Effector memory CD4-positive, alpha-beta T cell (primary cell): ENCODE measurements at regions not wholly inside any gene's neighbourhood (a gene's known extent, or its start where the extent isn't known, plus 50 kb on each side); places are given as distances from the start of the nearest gene placed in this dataset.

ENCODE experiments used
- DNase-seq, 3 donors: peaks; one replicate each; pipeline ENCODE4 v3.0.0-alpha.2; 2020
- H3K27ac ChIP-seq: 2 replicates; pipeline ENCODE4 v1.7.0; 2013; ENCODE audit warnings: mild to moderate bottlenecking, low read length, moderate library complexity; ENCODE audit not compliant: insufficient read depth, poor library complexity, severe bottlenecking
- H3K27me3 ChIP-seq: replicated peaks from 2 replicates; pipeline ENCODE4 v1.7.0; 2013; ENCODE audit warnings: mild to moderate bottlenecking, low read length; ENCODE audit not compliant: insufficient read depth, control insufficient read depth, poor library complexity, severe bottlenecking
- H3K36me3 ChIP-seq: 2 replicates; pipeline ENCODE4 v1.7.0; 2013; ENCODE audit warnings: mild to moderate bottlenecking, low read length, moderate library complexity; ENCODE audit not compliant: control insufficient read depth, insufficient read depth
- H3K4me1 ChIP-seq: 2 replicates; pipeline ENCODE4 v1.7.0; 2013; ENCODE audit warnings: low read length, mild to moderate bottlenecking; ENCODE audit not compliant: control insufficient read depth, insufficient read depth, poor library complexity, severe bottlenecking
- H3K4me3 ChIP-seq: 2 replicates; pipeline ENCODE4 v1.7.0; 2013; ENCODE audit warnings: low read length, low read depth, mild to moderate bottlenecking; ENCODE audit not compliant: insufficient read depth, poor library complexity, severe bottlenecking
- H3K9me3 ChIP-seq: 2 replicates; pipeline ENCODE4 v1.7.0; 2013; ENCODE audit warnings: mild to moderate bottlenecking, low read length, moderate library complexity; ENCODE audit not compliant: control insufficient read depth

- H3K36me3 ChIP-seq = no peaks in the 10 kb centered on the region
- H3K4me3 ChIP-seq = no peak overlapping the region
- no peaks in the 10 kb centered on the region for H3K4me1 ChIP-seq
- no peaks in the 10 kb centered on the region for H3K27me3 ChIP-seq
- H3K27ac ChIP-seq = no peak overlapping the region
- H3K9me3 ChIP-seq = no peaks in the 10 kb centered on the region
- no peak for DNase-seq
Observed at GRCh38 chr15:94671858-94672532, 440.6 kb downstream of the MCTP2 start.

GRCh38 chr15:94673801-94674200 is 442.4 kb downstream of the MCTP2 start:
- no peaks in the 10 kb centered on the region for H3K36me3 ChIP-seq
- no peaks in the 10 kb centered on the region for H3K4me1 ChIP-seq
- H3K4me3 ChIP-seq = no peak overlapping the region
- no peak overlapping the region for H3K27ac ChIP-seq
- DNase-seq = no peak
- no peaks in the 10 kb centered on the region for H3K27me3 ChIP-seq
- H3K9me3 ChIP-seq = no peaks in the 10 kb centered on the region

- Histone ChIP-seq H3K9me3 (no peaks in the 10 kb centered on the region), H3K27ac (no peak overlapping the region), H3K36me3 (no peaks in the 10 kb centered on the region), H3K4me1 (no peaks in the 10 kb centered on the region), H3K4me3 (no peak overlapping the region), H3K27me3 (no peaks in the 10 kb centered on the region)
- DNase-seq = no peak
Observed at GRCh38 chr15:94674296-94674695, 442.9 kb downstream of the MCTP2 start.

GRCh38 chr15:94677202-94677790 is 445.9 kb downstream of the MCTP2 start:
- Histone ChIP-seq H3K4me1 (no peaks in the 10 kb centered on the region), H3K9me3 (no peaks in the 10 kb centered on the region), H3K27me3 (no peaks in the 10 kb centered on the region), H3K36me3 (no peaks in the 10 kb centered on the region), H3K4me3 (no peak overlapping the region), H3K27ac (no peak overlapping the region)
- no peak for DNase-seq

- H3K4me1 ChIP-seq = no peaks in the 10 kb centered on the region
- no peaks in the 10 kb centered on the region for H3K27me3 ChIP-seq
- no peaks in the 10 kb centered on the region for H3K9me3 ChIP-seq
- no peaks in the 10 kb centered on the region for H3K36me3 ChIP-seq
- DNase-seq = no peak
- no peak overlapping the region for H3K27ac ChIP-seq
- no peak overlapping the region for H3K4me3 ChIP-seq
Observed at GRCh38 chr15:94682171-94682570, 450.8 kb downstream of the MCTP2 start.

GRCh38 chr15:94683902-94684301 is 452.5 kb downstream of the MCTP2 start:
- DNase-seq = no peak
- no peak overlapping the region for H3K4me3 ChIP-seq
- no peak overlapping the region for H3K27ac ChIP-seq
- no peaks in the 10 kb centered on the region for H3K27me3 ChIP-seq
- H3K4me1 ChIP-seq = no peaks in the 10 kb centered on the region
- no peaks in the 10 kb centered on the region for H3K9me3 ChIP-seq
- no peaks in the 10 kb centered on the region for H3K36me3 ChIP-seq

- no peaks in the 10 kb centered on the region for H3K27me3 ChIP-seq
- DNase-seq = no peak
- H3K9me3 ChIP-seq = no peaks in the 10 kb centered on the region
- H3K27ac ChIP-seq = no peak overlapping the region
- H3K4me1 ChIP-seq = no peaks in the 10 kb centered on the region
- H3K36me3 ChIP-seq = no peaks in the 10 kb centered on the region
- H3K4me3 ChIP-seq = no peak overlapping the region
Observed at GRCh38 chr15:94691169-94691568, 459.8 kb downstream of the MCTP2 start.

GRCh38 chr15:94692710-94693109 is 461.3 kb downstream of the MCTP2 start:
- Histone ChIP-seq H3K4me3 (no peak overlapping the region), H3K27ac (no peak overlapping the region), H3K9me3 (no peaks in the 10 kb centered on the region), H3K27me3 (no peaks in the 10 kb centered on the region), H3K4me1 (no peaks in the 10 kb centered on the region), H3K36me3 (no peaks in the 10 kb centered on the region)
- no peak for DNase-seq

- DNase-seq = no peak
- Histone ChIP-seq H3K36me3 (no peaks in the 10 kb centered on the region), H3K27ac (no peak overlapping the region), H3K4me3 (no peak overlapping the region), H3K4me1 (no peaks in the 10 kb centered on the region), H3K27me3 (no peaks in the 10 kb centered on the region), H3K9me3 (no peaks in the 10 kb centered on the region)
Observed at GRCh38 chr15:94700211-94700610, 468.9 kb downstream of the MCTP2 start.

- Histone ChIP-seq H3K4me3 (no peak overlapping the region), H3K27me3 (no peaks in the 10 kb centered on the region), H3K4me1 (no peaks in the 10 kb centered on the region), H3K36me3 (no peaks in the 10 kb centered on the region), H3K27ac (no peak overlapping the region), H3K9me3 (no peaks in the 10 kb centered on the region)
- DNase-seq = no peak
Observed at GRCh38 chr15:94701281-94701985, 470.1 kb downstream of the MCTP2 start.
